ENCODE measurements at regions not wholly inside any gene's neighbourhood (a gene's known extent, or its start where the extent isn't known, plus 50 kb on each side); places are given as distances from the start of the nearest gene placed in this dataset.

DNA sequence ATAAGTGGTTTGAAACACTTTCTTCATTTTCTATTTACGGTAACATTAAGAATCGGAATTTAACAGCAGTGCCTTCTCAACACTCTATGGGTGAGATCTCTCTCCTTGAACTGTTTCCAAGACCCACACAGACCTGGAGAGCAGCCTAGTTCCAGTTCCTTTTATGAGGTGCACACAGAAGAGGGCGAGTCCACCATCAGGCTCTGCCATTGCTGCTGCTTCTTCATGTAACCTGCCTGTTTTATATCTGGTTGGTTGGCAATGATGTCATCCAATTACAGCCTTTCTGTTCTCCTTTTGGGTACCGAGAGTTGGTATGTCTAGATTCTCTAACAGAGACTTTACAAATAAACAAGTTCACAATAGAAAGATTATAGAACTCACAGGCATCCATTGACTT, 225.7 kb downstream of the UTP18 start:
- no peak for DNase-seq (ENCODE audit: low read depth in 1 of 2, low spot score in 1 of 2)

DNA sequence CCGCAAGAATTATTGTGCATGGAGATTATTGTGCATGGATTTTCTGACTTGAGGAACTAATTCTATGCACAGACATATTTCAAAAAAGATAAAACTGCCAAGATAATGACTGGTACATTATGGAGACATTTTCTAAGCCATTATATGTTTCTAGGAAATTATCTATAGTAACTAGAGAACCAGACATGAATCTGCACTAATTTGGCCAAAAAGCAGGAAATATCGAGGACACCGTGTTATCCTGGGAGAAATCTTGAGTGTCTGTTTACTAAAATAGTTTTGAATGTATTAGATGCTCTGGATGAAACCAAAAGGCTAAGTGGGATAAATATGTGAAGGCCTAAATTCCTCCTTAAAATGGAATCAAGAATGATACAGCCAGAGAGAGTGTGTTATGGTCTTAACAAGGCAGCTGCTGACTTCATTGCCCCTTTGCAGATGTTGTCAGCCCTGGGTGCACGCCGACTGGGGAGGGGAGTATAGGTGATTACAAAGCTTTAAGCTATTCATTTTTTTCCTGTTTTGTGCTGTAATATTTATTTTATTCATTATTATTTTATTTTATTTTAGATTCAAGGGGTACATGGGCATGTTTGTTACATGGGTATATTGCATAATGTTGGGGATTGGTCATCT, 226.7 kb downstream of the UTP18 start:
- no peak for DNase-seq (ENCODE audit: low read depth in 1 of 2, low spot score in 1 of 2)

DNA sequence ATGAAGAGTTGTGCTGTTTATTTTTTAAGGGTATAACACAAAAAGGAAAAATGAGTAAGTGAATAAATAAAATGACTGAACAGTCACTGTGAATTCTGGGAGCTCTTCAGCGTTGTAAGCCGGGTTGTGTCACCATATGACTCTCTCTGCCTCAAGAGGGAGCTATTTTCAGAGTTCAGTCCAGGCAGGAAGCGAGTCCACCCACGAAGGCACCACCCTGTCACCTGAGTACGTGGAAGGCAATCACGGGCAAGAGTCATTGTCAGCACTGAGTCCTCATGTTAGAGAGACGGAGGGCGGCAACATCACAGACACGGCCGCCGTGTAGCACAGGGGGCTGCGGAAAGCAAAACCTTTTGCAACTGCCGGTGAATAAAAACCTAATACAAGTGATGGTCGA, 227.6 kb downstream of the UTP18 start:
- DNase-seq (ENCODE audit: low read depth in 1 of 2, low spot score in 1 of 2) = no peak

GRCh38 chr17:51491416-51491815, 231.1 kb downstream of the UTP18 start:
- DNase-seq (ENCODE audit: low read depth in 1 of 2, low spot score in 1 of 2) = no peak

GRCh38 chr17:51493206-51493605, 232.9 kb downstream of the UTP18 start:
- no peak for DNase-seq (ENCODE audit: low read depth in 1 of 2, low spot score in 1 of 2)

DNA sequence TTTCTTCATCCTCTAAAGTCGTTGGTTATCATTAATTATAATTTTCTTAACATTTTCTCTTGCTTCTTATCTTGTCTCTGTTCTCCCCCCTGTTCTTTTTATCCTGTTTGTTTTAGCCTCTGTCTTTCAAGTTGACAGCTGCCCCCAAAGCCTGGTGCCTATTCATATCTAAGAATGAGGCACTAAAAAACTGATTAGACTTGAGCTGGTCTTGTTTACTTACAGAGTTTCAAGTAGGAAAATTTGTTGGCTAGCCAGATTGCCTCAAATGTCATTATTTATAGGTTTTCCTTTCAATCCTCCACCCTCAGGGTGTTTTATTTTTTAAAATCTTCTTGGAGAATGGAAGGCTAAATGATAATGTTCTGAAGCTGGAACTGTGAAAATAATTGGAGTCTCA, 236.0 kb downstream of the UTP18 start:
- DNase-seq (ENCODE audit: low read depth in 1 of 2, low spot score in 1 of 2) = no peak

DNA sequence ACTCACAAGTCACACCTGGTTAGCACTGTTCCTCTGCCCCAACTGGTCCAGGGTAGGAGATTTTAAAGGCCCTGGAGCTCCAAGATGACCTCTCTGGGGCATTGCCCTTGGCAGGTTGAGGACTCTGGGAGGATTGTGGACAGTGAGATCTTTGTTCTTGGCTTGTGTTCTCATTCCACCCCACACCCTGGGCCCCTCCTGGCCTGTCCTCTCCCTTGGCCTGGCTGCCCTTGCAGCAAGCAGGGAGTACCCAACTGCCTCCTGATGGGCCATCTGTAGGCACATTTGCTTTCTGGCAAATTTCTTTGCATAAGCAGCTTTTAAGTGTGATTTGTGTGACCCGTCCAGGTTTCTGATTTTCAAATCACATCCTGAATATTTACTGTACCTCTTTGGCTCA, 239.6 kb downstream of the UTP18 start:
- DNase-seq (ENCODE audit: low read depth in 1 of 2, low spot score in 1 of 2) = no peak

- DNase-seq (ENCODE audit: low read depth in 1 of 2, low spot score in 1 of 2) = no peak
Measured at GRCh38 chr17:51500454-51500853, 240.1 kb downstream of the UTP18 start.

DNA sequence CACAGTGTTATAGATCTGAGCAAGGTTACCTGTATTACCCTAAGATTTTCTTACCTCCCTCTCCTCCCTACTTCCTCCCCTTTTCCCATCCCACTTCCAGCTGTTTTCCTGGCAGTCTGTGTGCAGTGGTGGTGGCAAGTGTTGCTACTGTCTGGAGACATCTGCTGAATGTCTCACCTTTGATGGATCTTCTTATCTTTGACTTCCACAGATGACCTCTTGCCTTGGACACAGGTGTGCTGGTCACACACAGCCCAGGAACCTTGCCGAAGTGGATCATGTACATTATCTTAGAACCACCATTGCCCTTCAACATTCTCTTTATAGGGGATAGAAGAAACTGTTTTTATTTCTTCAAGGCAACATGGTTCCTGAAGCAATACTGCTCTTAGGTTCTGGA, 245.1 kb downstream of the UTP18 start:
- no peak for DNase-seq (ENCODE audit: low read depth in 1 of 2, low spot score in 1 of 2)

GRCh38 chr17:51507444-51507843, 247.1 kb downstream of the UTP18 start:
- DNase-seq (ENCODE audit: low read depth in 1 of 2, low spot score in 1 of 2) = no peak

GRCh38 chr17:51508048-51508447, 247.7 kb downstream of the UTP18 start:
- DNase-seq (ENCODE audit: low read depth in 1 of 2, low spot score in 1 of 2) = no peak

DNA sequence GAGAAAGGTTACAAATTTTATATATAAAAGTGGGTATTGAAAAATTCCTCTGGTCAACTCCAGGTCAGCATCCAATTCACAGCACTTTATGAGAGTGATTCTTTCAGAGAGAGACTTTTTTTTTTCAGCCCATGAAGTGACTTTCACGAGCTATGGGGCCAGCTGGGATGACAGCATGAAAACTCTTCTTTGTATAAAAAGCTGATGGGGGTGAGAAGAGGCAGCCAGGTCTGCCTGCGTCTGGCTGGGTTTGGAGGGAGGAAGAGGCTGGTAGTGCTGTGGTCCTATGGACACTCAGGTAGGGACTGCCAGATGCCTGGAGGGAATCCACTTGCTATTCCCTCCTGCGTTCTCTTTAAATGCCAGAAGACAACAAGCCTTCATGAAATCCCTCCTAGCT, 250.6 kb downstream of the UTP18 start:
- no peak for DNase-seq (ENCODE audit: low read depth in 1 of 2, low spot score in 1 of 2)

DNA sequence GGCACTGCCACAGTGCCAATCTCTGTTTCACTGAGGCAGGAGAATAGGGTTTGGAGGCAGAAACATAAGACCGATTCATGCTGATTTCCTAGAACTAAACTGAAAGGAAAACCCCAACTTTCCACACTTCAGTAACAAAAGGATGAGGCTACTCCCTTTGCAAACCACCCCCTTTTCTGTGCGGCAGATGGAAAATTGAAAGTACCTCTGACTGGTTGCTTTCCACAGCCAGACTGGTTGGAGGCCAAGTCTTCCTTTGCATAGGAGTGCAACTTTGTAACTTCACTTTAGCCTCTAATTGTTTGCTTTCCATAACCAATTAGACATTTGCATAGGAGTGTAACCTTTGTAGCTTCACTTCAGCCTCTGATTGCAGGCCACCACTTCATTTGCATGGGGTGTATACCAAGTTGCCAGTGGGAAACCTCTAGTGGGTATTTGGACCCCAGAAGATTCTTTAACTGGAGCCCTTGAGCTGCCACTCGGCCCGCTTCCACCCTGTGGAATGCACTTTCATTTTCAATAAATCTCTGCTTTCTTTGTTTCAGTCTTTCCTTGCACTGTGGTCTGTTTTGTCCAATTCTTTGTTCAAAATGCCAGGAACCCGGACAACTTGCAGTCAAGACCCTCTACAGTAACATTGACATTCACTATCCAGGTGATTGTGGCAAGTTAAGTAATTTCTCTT, 252.0 kb downstream of the UTP18 start:
- no peak for DNase-seq (ENCODE audit: low read depth in 1 of 2, low spot score in 1 of 2)

- DNase-seq (ENCODE audit: low read depth in 1 of 2, low spot score in 1 of 2) = no peak
Measured at GRCh38 chr17:51516924-51517323, 256.6 kb downstream of the UTP18 start.

GRCh38 chr17:51524524-51524923, 264.2 kb downstream of the UTP18 start:
- no peak for DNase-seq (ENCODE audit: low read depth in 1 of 2, low spot score in 1 of 2)

- no peak for DNase-seq (ENCODE audit: low read depth in 1 of 2, low spot score in 1 of 2)
Measured at GRCh38 chr17:51526507-51526906, 266.2 kb downstream of the UTP18 start.

DNA sequence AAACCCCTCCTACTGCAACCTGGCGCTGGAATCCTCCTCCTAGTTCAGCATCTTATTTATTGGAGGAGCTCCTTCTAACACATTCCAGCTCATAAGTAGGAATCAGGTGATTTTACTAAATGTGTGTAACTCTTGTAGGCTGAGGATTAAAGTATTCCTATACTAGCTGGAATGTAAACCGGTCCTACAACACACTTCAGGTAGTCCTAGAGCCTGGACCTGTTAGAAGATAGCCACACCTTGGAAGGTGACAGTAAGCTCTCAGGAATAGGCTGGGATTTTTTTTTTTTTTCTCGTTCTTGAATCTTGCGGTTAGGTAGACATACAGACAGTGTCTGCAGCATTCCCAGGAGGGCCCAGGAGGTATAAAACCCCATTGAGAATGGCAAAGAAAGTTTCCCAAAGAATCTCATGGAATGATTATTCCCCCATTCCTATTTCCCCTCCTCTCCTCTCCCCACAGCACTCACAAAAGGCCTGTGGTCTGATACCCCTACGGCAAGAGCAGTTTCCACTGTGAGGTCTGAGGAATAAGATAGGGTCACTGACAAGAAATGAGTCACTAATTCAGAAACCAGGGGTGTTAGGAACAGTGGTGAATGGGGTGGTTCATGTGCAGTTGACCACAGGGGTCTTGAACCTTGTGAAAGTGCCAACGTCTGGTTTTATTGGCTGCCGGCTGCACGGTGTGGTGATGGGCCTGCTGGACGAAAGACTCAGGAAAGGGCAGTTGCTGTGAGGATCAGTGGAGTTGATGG, 267.1 kb downstream of the UTP18 start:
- DNase-seq (ENCODE audit: low read depth in 1 of 2, low spot score in 1 of 2) = no peak

DNA sequence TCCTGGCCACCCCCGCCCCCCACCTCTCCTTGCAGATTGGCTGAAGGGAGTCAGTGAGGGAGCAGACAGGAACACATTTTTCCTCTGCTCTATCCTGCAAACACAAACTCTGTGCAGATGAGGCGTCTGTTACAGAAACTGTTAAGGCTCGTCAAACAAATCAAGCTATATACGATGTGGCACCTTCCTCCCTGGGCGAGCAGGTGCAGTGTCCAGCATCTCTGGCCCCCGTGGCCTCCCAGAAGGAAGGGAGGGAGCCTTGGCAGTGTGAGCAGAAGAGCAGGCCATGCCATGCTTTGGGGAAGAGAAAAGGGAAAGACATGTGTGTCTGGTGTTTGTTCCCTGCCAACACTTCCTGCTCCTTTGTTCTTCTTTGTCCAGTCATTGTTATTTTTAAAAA, 267.8 kb downstream of the UTP18 start:
- DNase-seq (ENCODE audit: low read depth in 1 of 2, low spot score in 1 of 2) = no peak

GRCh38 chr17:51533219-51533618, 272.9 kb downstream of the UTP18 start:
- DNase-seq (ENCODE audit: low read depth in 1 of 2, low spot score in 1 of 2) = no peak

DNA sequence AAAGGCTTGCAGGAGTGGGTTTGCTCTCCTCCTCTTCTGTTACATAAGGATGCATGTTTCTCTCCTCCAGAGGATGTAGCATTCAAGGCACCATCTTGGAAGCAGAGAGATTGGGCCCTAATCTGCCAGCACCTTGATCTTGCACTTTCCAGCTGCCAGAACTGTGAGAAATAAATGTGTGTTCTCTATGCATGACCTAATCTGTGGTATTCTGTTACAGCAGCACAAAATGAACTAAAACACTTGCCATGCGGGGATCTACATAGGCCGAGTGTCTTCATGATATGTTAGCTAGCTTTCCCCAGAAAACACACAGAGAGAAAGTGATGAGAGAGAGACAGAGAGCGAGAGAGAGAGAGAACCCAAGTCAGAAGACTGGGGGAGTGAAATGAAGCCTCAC, 273.5 kb downstream of the UTP18 start:
- no peak for DNase-seq (ENCODE audit: low read depth in 1 of 2, low spot score in 1 of 2)

- no peak for DNase-seq (ENCODE audit: low read depth in 1 of 2, low spot score in 1 of 2)
Measured at GRCh38 chr17:51536627-51537026, 276.3 kb downstream of the UTP18 start.

GRCh38 chr17:51537996-51538550, 277.7 kb downstream of the UTP18 start:
- no peak for DNase-seq (ENCODE audit: low read depth in 1 of 2, low spot score in 1 of 2)

Data from activated T-helper 1 cell treated with anti-CD3 and anti-CD28 coated beads, Interleukin-2, amount 50 U/mL, for 16 hours (primary cell).